Activated CD8-positive, alpha-beta T cell treated with anti-CD3 and anti-CD28 coated beads for 36 hours (primary cell): ENCODE measurements at regions not wholly inside any gene's neighbourhood (a gene's known extent, or its start where the extent isn't known, plus 50 kb on each side); places are given as distances from the start of the nearest gene placed in this dataset.
"Not testable (repeated sequence)": the region's sequence is repeated elsewhere in the genome, so short reads cannot be mapped to it uniquely, and the experiment has no call there.

ENCODE experiments used
- ATAC-seq: fragments of 200-7000 bp; cut with Tn5 transposase; one replicate; pipeline ENCODE4 v1.10.0; 2021; ENCODE audit warnings: mild to moderate bottlenecking, moderate library complexity
- CTCF ChIA-PET: fragments of 350-600 bp; sonication (Branson Sonifier 250); formaldehyde crosslinking; loops from one replicate; lab custom pipeline; 2021; ENCODE audit warnings: antibody characterized with exemption; lab: Charles Lee
- POLR2A ChIA-PET: fragments of 350-600 bp; sonication (Branson Sonifier 250); formaldehyde crosslinking; loops from one replicate; lab custom pipeline; 2021; ENCODE audit warnings: antibody characterized with exemption; lab: Charles Lee
- DNase-seq: peaks from one replicate; pipeline ENCODE4 v3.0.0-alpha.2; 2020
- H3K27ac Mint-ChIP-seq: one replicate; pipeline ENCODE4 v1.8.0; 2021; ENCODE audit warnings: mild to moderate bottlenecking, mixed read lengths
- H3K27me3 Mint-ChIP-seq: one replicate; pipeline ENCODE4 v1.8.0; 2021; ENCODE audit warnings: mixed read lengths
- H3K36me3 Mint-ChIP-seq: one replicate; pipeline ENCODE4 v1.8.0; 2021; ENCODE audit warnings: low read depth, mixed read lengths
- H3K4me1 Mint-ChIP-seq: one replicate; pipeline ENCODE4 v1.8.0; 2021; ENCODE audit warnings: low read depth, mixed read lengths
- H3K4me3 Mint-ChIP-seq: one replicate; pipeline ENCODE4 v1.8.0; 2021; ENCODE audit warnings: mild to moderate bottlenecking, moderate library complexity, mixed read lengths
- H3K9me3 Mint-ChIP-seq: one replicate; pipeline ENCODE4 v1.8.0; 2021; ENCODE audit warnings: mixed read lengths
- intact Hi-C: fragments of 100-400 bp; cut with micrococcal nuclease; formaldehyde crosslinking; loops from one replicate; pipeline ENCODE4 v1.10.0; 2022
- TF ChIP-seq, protein P1 (sequence below): fragments of 200-600 bp; IDR thresholded peaks from one replicate; pipeline ENCODE4 v1.8.0; 2022; ENCODE audit warnings: antibody characterized with exemption, mild to moderate bottlenecking

DNA sequence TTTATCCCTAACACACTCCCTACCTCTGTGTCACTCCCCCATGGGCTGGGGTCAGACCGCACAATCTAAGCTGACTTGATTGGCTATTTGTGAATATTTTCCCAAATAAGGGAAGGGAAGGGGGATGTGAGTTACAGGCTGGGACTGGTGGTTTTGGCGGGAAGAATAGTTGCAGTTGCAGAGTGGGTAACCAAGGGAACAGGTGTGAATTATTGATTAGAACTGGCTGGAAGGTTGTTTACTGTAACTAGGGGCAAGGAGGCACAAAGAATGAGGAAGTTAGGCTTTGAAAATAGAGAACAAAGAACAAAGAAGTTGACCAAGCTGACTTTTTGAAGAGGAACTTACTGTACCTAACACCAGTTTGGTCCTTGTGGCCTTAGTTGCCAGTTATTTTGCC is 88.0 kb upstream of the XAGE2 start:
- ATAC-seq (no peak), DNase-seq (no peak)
- Mint-ChIP-seq H3K36me3 (no peaks in the 10 kb centered on the region), H3K27ac (no peak overlapping the region), H3K27me3 (no peaks in the 10 kb centered on the region), H3K4me1 (no peaks in the 10 kb centered on the region), H3K4me3 (no peak overlapping the region), H3K9me3 (peaks cover 5% of the 10 kb centered on the region)
- CTCF ChIA-PET: no interaction called here
- TF ChIP-seq, protein P1, sequence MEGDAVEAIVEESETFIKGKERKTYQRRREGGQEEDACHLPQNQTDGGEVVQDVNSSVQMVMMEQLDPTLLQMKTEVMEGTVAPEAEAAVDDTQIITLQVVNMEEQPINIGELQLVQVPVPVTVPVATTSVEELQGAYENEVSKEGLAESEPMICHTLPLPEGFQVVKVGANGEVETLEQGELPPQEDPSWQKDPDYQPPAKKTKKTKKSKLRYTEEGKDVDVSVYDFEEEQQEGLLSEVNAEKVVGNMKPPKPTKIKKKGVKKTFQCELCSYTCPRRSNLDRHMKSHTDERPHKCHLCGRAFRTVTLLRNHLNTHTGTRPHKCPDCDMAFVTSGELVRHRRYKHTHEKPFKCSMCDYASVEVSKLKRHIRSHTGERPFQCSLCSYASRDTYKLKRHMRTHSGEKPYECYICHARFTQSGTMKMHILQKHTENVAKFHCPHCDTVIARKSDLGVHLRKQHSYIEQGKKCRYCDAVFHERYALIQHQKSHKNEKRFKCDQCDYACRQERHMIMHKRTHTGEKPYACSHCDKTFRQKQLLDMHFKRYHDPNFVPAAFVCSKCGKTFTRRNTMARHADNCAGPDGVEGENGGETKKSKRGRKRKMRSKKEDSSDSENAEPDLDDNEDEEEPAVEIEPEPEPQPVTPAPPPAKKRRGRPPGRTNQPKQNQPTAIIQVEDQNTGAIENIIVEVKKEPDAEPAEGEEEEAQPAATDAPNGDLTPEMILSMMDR: no peak
- POLR2A ChIA-PET: no interaction called here
- intact Hi-C loops: no loop called here

DNA sequence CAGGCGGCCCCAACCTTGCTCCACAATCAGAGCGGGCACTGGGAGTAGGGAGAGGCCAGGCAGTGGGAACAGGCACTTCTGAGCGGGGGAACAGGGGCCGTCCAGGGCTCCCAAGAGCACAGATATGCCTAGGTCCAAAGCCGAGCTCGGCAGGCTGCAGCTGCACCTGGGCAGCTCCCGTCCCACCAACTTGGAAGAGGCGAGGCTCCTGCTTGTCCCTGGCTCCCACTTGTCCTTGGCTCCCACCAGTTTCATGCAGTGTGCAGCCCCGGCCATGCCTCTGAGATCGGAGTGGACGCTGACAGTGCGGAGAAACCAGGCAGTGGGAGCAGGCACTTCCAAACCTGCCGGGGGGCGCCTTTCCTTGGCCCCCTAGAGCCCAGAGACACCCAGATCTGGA is 84.0 kb upstream of the XAGE2 start:
- DNase-seq: no peak
- no peak overlapping the region for H3K27ac Mint-ChIP-seq
- H3K4me1 Mint-ChIP-seq: no peaks in the 10 kb centered on the region
- ChIA-PET POLR2A (no interaction called here), CTCF (no interaction called here)
- H3K36me3 Mint-ChIP-seq: no peaks in the 10 kb centered on the region
- H3K27me3 Mint-ChIP-seq: no peaks in the 10 kb centered on the region
- TF ChIP-seq, protein P1: no peak
- ATAC-seq: no peak
- H3K9me3 Mint-ChIP-seq: peaks cover 5% of the 10 kb centered on the region
- H3K4me3 Mint-ChIP-seq: no peak overlapping the region
- intact Hi-C loops: no loop called here

DNA sequence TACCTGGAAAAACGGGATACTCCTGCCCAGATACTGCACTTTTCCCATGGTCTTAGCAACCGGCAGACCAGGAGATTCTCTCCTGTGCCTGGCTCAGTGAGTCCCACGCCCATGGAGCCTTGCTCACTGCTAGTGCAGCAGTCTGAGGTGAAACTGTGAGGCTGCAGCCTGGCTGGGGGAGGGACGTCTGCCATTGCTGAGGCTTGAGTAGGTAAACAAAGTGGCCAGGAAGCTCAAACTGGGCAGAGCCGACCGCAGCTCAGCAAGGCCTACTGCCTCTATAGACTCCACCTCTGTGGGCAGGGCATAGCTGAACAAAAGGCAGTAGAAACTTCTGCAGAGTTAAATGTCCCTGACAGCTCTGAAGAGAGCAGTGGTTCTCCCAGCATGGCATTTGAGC is 69.9 kb upstream of the XAGE2 start:
- H3K36me3 Mint-ChIP-seq, intact Hi-C loops, POLR2A ChIA-PET, H3K4me1 Mint-ChIP-seq, H3K4me3 Mint-ChIP-seq, H3K27me3 Mint-ChIP-seq, H3K27ac Mint-ChIP-seq, ATAC-seq, DNase-seq, H3K9me3 Mint-ChIP-seq, CTCF ChIA-PET: not testable (repeated sequence)

DNA sequence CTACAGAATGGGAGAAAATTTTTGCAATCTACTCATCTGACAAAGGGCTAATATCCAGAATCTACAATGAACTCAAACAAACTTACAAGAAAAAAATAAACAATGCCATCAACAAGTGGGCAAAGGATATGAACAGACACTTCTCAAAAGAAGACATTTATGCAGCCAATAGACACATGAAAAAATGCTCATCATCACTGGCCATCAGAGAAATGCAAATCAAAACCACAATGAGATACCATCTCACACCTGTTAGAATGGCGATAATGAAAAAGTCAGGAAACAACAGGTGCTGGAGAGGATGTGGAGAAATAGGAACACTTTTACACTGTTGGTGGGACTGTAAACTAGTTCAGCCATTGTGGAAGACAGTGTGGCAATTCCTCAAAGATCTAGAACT is 60.3 kb upstream of the XAGE2 start:
- CTCF ChIA-PET, H3K4me1 Mint-ChIP-seq, ATAC-seq, H3K27me3 Mint-ChIP-seq, H3K27ac Mint-ChIP-seq, H3K36me3 Mint-ChIP-seq, H3K4me3 Mint-ChIP-seq, POLR2A ChIA-PET, DNase-seq, H3K9me3 Mint-ChIP-seq, intact Hi-C loops: not testable (repeated sequence)
